ENCODE measurements at regions not wholly inside any gene's neighbourhood (a gene's known extent, or its start where the extent isn't known, plus 50 kb on each side); places are given as distances from the start of the nearest gene placed in this dataset.
A peak's percentile ranks its signal among the peaks of the same experiment; 100 is the strongest.

GRCh38 chr13:23098161-23098907 lies 82.4 kb upstream of the SGCG start:
- no peak overlapping the region for H3K14ac ChIP-seq (replicated peaks; ENCODE audit: low read depth, low read length)
- H3K27ac ChIP-seq (ENCODE audit: insufficient read depth, low read length), result no peak overlapping the region
- H2BK20ac ChIP-seq (ENCODE audit: low read depth, low read length), result no peak overlapping the region
- no peak overlapping the region for H3K18ac ChIP-seq (ENCODE audit: low read depth, low read length)
- DNase-seq (no peak), ATAC-seq (ENCODE audit: low read depth) (no peak)
- H4K8ac ChIP-seq (ENCODE audit: low read depth in 2 of 2, low read length in 2 of 2), result no peak overlapping the region
- H3K36me3 ChIP-seq (ENCODE audit: control insufficient read depth, insufficient read depth, low read length), result no peaks in the 10 kb centered on the region
- H3K56ac ChIP-seq (ENCODE audit: extremely low read depth, insufficient read depth, low read length), result no peak overlapping the region
- no peak overlapping the region for H3K4ac ChIP-seq (ENCODE audit: low read depth, low read length)
- H3K9ac ChIP-seq (ENCODE audit: low read depth, low read length), result no peak overlapping the region
- no peak for TF ChIP-seq ELK1 (IDR thresholded peaks at IDR 0.05; ENCODE audit: borderline replicate concordance, low read depth, low read length)
- TF ChIP-seq RFX5 (IDR thresholded peaks at IDR 0.05; ENCODE audit: low read depth, low read length), result no peak
- TF ChIP-seq RCOR1 (IDR thresholded peaks at IDR 0.05; ENCODE audit: insufficient replicate concordance, low read length), result no peak
- TF ChIP-seq CEBPB (IDR thresholded peaks at IDR 0.05; ENCODE audit: low read depth, low read length), result peak; percentile 70
- intact Hi-C loops (cut with micrococcal nuclease), result no loop called here
- ChIA-PET CTCF (interaction anchor here (0.7 kb wide), 1 partner anchor 823 kb away, joined by 3 read pairs; no protein-coding TSS in a partner anchor), POLR2A (ENCODE audit: unreplicated experiment) (no interaction called here)
- no peaks in the 10 kb centered on the region; the same call in 1 of the 2 replicates for H3K27me3 ChIP-seq (ENCODE audit: control insufficient read depth, insufficient read depth, low read length)
- no peaks in the 10 kb centered on the region for H3K79me1 ChIP-seq (ENCODE audit: low read depth in 1 of 2, low read length in 2 of 2)
- no peak overlapping the region for H2AFZ ChIP-seq (replicated peaks; ENCODE audit: low read length, poor library complexity)
- H3K4me2 ChIP-seq (ENCODE audit: low read depth, low read length), result no peak overlapping the region
- no peaks in the 10 kb centered on the region for H3K4me1 ChIP-seq (ENCODE audit: control insufficient read depth, insufficient read depth, low read length)
- no peak overlapping the region for H2AK9ac ChIP-seq (replicated peaks; ENCODE audit: low read depth, low read length, poor library complexity)
- H2BK120ac ChIP-seq (ENCODE audit: low read depth, low read length), result no peak overlapping the region
- no TSS peak for BruUV-seq (replicated peaks)
- no CpG with 5 or more reads among the region's 7 CpGs for WGBS, 2 experiments (ENCODE audit: extremely low coverage in 2 of 2, insufficient read length in 1 of 2)
- H2AK5ac ChIP-seq (ENCODE audit: low read depth, low read length), result no peak overlapping the region
- no peak overlapping the region for H2BK5ac ChIP-seq (ENCODE audit: low read depth, low read length, poor library complexity, severe bottlenecking)
- no peak overlapping the region for H4K5ac ChIP-seq (ENCODE audit: low read depth, low read length)
- no peaks in the 10 kb centered on the region for H3K9me1 ChIP-seq (ENCODE audit: insufficient read depth, low read length)
- no peak overlapping the region for H4K91ac ChIP-seq (ENCODE audit: insufficient read depth, low read depth, low read length)
- H4K20me1 ChIP-seq (ENCODE audit: insufficient read depth, low read length), result no peaks in the 10 kb centered on the region
- no peaks in the 10 kb centered on the region for H3K9me3 ChIP-seq (ENCODE audit: control insufficient read depth, insufficient read depth, low read length)
- no peak overlapping the region for H3K4me3 ChIP-seq (ENCODE audit: insufficient read depth, low read depth, low read length)
- no peak overlapping the region for H3K23ac ChIP-seq (ENCODE audit: low read depth, low read length)
- H2BK15ac ChIP-seq (ENCODE audit: low read depth, low read length), result no peak overlapping the region
- in situ Hi-C loops (cut with MboI; ENCODE audit: low sequenced_read_pairs), result no loop called here
- dilution Hi-C loops (cut with HindIII; ENCODE audit: low sequenced_read_pairs, unreplicated experiment), result no loop called here
